HG02678 (cell line): ENCODE measurements at regions not wholly inside any gene's neighbourhood (a gene's known extent, or its start where the extent isn't known, plus 50 kb on each side); places are given as distances from the start of the nearest gene placed in this dataset.

Experiments used
- ATAC-seq: cut with Tn5 transposase; IDR thresholded peaks from one replicate; pipeline ENCODE4 v1.9.1; 2021; ENCODE audit warnings: mild to moderate bottlenecking, moderate library complexity; ENCODE audit not compliant: unreplicated experiment

GRCh38 chr12:4108803-4109345 lies 164.7 kb upstream of the CCND2 start:
- no peak for ATAC-seq

GRCh38 chr12:4107911-4108697 lies 165.5 kb upstream of the CCND2 start:
- ATAC-seq = no peak

- peak; percentile 88 for ATAC-seq
Observed at GRCh38 chr12:4107436-4107878, 166.1 kb upstream of the CCND2 start.

GRCh38 chr12:4106621-4107020 lies 166.9 kb upstream of the CCND2 start:
- no peak for ATAC-seq

GRCh38 chr12:4104722-4105244 lies 168.8 kb upstream of the CCND2 start:
- no peak for ATAC-seq

GRCh38 chr12:4099276-4099675 lies 174.3 kb upstream of the CCND2 start:
- ATAC-seq = no peak

GRCh38 chr12:4091016-4091743 lies 182.4 kb upstream of the CCND2 start:
- ATAC-seq = no peak

- no peak for ATAC-seq
Observed at GRCh38 chr12:4089956-4090355, 183.6 kb upstream of the CCND2 start.

GRCh38 chr12:4089121-4089606 lies 184.4 kb upstream of the CCND2 start:
- no peak for ATAC-seq

GRCh38 chr12:4088451-4088850 lies 185.1 kb upstream of the CCND2 start:
- no peak for ATAC-seq

- ATAC-seq = no peak
Observed at GRCh38 chr12:4086481-4086880, 187.1 kb upstream of the CCND2 start.

GRCh38 chr12:4084573-4084972 lies 189.0 kb upstream of the CCND2 start:
- ATAC-seq = no peak

GRCh38 chr12:4082809-4083403 lies 190.7 kb upstream of the CCND2 start:
- no peak for ATAC-seq

- ATAC-seq = no peak
Observed at GRCh38 chr12:4080213-4080612, 193.3 kb upstream of the CCND2 start.

- no peak for ATAC-seq
Observed at GRCh38 chr12:4074129-4074528, 199.4 kb upstream of the CCND2 start.

- no peak for ATAC-seq
Observed at GRCh38 chr12:4069670-4070010, 196.4 kb upstream of the PARP11 start.

GRCh38 chr12:4068981-4069669 lies 195.9 kb upstream of the PARP11 start:
- no peak for ATAC-seq

GRCh38 chr12:4064008-4064407 lies 190.8 kb upstream of the PARP11 start:
- ATAC-seq = no peak

GRCh38 chr12:4059898-4060568 lies 186.8 kb upstream of the PARP11 start:
- no peak for ATAC-seq
